ENCODE measurements at regions not wholly inside any gene's neighbourhood (a gene's known extent, or its start where the extent isn't known, plus 50 kb on each side); places are given as distances from the start of the nearest gene placed in this dataset.
"Not testable (repeated sequence)": the region's sequence is repeated elsewhere in the genome, so short reads cannot be mapped to it uniquely, and the experiment has no call there.

DNA sequence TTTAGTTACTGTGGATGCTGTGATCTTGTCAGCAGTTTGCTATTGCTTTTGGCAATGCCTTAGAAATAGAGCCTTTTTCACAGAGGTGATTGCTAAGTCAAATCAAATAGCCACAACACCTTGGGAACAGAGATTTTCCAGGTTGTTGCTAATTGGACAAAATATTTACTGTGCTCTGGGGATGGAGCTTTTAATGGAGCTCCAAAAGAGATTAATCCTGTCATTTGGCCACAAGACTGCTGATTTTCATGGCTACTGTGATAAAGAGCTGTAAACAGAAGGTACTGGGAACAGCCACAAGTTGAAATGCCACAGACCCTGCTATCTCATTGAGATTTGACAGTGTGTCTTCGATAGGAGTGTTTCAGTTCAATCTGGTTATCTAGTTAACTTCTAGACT is 1715.2 kb upstream of the ADGRL3 start:
- DNase-seq (ENCODE audit: low read depth, low spot score) = no peak

DNA sequence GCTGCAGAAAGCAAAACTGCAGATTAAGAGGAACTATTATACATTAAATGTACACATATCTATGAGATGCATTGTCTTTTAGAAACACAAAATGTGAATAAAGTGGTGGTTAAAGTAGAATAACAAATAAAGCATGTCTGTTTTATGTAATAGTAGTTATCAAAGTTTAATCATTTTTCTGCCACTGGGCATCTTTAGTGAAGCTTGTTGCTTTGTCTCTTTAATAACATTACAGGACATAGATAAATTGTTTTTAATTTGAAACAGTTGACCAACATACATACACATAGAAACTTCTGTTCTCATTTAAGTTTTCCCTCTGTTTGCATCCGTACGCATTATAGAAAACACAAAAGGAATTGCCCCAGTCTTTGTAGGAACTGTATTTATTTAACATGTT is 1700.0 kb upstream of the ADGRL3 start:
- no peak for DNase-seq (ENCODE audit: low read depth, low spot score)

DNA sequence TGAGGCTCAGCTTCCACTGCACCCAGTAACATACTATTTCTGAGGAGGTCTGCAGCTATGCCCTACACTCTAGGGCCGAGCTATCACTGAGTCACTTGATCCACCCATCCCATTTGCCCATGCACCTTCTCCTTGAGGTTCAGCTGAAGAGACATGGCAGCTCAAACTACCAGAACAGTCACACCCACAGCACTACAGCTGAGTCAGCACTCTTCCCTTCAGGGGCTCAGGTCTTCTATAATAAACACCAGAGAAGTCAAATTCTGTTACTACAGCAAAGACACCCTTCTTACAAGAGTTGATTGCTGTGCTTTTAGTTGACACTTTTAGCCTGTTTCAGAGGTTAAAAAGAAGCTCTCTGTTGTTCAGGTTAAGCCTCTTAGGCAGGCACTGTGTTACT is 1696.4 kb upstream of the ADGRL3 start:
- DNase-seq (ENCODE audit: low read depth, low spot score) = no peak

DNA sequence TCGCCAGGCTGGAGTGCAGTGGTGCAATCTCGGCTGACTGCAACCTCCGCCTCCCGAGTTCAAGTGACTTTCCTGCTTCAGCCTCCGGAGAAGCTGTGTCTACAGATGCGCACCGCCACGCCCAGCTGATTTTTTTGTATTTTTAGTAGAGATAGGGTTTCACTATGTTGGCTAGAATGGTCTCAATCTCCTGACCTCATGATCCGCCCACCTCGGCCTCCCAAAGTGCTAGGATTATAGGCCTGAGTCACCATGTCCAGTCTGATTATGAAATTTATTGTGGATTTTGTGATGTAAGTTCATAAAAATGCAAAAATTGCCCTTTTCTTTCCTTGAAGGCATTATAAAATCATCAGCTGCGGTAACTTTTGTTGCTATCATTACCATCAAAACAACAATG is 1688.3 kb upstream of the ADGRL3 start:
- DNase-seq (ENCODE audit: low read depth, low spot score) = not testable (repeated sequence)

DNA sequence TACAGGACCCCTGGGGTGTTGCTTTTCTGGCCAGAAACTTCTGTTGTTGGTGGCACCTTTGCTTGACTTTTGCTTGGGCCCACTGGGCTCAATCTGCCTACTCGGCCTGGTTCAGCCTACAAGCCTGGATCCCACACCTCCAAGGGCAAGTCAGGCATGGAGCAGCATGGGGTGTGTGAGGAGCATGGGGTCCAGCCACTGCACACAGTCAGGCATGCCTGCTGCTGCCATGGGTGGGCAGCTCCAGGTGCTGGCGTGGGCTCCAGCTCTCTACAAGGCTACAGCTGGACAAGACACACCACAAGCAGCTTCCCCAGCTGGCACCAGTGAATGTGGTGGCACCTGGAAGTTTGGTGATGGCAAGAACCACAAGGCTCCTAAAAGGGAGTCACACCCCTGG is 1683.1 kb upstream of the ADGRL3 start:
- DNase-seq (ENCODE audit: low read depth, low spot score) = no peak

DNA sequence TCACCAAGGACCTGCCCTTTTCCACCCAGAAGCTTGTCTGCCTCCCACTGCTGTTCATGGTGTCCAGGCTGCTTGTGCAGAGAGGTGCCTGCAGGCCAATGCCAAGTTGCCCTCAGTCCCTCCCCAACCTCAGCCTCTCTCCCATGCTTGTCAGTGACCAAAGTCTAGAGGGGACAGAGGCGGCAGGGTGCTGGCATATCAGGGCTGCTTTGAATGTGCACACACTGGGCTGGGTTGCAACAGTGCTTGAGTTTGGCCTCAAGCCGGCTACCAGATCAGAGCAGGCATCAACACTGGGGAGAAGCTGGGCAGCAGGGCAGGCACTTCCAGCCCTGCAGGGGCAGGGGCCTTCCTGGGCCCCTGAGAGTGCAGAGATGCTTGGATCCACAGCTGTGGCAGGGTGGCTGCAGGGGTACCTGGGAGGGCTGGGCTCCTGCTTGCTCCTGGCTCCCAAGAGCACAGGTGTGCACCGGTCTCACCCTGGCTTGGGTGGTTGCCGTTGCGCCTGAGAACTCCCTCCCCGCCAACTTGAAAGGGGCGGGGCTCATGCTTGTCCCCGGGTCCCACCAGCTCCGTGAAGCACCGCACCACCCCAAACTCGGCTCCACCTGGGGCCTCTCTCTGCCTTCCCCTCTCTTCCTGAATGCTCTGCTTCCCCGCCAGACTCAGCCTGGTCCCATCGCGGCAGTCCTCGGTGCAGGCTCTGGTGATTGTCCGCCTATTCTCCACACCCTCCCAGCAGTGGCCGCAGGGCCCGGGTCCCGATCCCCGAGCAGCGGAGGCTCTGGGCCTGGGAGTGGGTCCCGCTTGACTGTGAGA is 1681.9 kb upstream of the ADGRL3 start:
- DNase-seq (ENCODE audit: low read depth, low spot score) = no peak

DNA sequence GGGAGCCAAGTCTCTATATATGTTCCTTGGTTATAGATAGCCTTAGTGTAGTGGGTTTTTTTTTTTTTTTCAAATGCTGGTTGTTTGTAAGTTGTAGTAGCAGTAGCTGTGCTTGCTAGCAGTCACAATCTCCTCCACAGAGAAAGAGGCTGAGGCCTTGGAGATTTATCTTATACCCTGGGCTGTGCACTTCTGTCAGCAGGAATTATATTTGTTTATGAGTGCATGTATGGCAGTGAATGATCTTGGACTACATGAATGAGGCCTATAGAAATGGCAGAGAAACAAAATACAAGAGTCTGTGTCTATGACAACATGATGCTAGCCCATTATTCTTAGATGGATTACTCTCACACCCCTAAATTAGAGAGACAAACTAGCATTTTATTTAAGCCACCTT is 1674.2 kb upstream of the ADGRL3 start:
- no peak for DNase-seq (ENCODE audit: low read depth, low spot score)

DNA sequence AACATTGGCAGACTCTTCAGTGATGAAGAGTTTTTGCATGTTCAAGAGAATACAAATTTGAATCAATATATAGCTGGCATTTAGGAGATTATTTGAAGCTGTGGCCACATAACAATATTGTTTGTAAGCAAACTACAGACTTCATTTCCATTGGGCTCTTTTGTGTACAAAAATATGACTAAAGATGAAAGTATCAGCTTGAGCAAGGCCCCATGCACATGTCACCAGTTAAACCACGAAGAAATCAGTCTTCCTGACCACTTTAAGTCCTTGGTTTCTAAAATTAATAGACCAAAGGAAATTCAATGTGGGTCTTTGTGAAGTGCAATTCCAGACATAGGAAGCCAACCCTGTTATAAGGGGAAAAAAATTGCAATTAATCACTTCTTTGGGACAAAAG is 1664.6 kb upstream of the ADGRL3 start:
- no peak for DNase-seq (ENCODE audit: low read depth, low spot score)

DNA sequence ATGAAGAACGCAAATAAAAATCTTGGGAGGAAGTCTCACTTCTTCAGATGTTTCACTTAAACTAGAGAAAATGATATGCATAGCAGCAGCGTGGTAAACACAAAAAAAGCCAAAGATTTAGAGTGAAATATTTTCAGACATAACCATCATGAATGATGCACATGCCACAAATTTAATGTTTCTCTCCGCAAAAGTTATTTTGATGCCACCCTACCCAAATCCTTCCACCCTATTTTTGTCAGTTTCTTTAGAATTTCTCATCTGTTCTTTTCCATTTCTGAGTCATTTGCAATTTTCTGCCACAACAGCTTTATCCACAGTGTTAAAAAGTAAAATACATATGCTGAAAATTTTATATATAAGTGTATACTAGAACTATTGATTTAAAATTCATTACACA is 1663.7 kb upstream of the ADGRL3 start:
- no peak for DNase-seq (ENCODE audit: low read depth, low spot score)

DNA sequence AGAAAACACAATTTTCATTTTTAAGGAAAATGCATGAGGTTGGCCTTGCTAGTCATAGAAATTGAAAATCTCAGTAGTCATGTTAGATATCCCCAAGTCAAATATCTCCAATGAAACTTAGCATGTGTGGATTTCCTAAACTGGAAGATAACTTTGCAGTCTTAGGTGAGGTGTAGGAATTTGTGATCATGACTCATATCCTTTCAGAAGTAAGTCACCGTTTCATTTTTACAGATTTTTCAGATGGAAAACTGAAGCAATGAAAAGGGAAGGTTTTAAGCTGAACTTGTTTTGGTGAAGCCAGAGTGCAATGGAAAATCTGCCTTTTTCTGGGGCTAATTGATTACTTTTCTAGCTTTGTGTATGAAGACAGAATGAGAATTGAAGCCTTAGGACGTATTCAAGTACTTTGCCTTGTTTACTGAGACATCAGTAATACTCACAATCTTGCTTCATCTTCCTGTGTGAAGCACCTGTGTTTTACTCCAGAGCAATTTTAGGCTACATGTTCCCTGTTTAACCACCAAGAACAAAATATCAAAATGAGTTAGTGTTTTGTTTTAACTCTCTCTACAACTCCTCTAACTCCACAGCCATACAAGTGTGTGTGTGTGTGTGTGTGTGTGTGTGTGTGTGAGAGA is 1662.8 kb upstream of the ADGRL3 start:
- no peak for DNase-seq (ENCODE audit: low read depth, low spot score)

DNA sequence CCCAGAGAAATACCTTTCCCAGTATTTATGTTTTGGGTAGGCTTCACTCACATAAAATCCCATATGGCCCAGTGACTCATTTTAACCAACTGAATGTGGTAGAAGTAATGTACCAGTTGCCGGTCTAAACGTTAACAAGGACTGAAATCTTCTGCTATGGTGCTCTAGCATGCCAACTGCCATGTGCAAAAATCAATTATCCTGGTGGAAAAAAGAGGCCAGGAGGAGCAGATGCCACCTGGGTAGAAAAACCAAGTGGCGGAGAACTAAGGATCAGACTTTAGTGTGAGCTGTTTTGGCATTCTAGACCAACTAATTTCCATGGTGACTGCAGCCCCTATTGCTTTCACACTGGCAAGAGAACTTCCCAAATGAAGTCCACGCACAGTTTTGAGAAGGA is 1660.7 kb upstream of the ADGRL3 start:
- no peak for DNase-seq (ENCODE audit: low read depth, low spot score)

DNA sequence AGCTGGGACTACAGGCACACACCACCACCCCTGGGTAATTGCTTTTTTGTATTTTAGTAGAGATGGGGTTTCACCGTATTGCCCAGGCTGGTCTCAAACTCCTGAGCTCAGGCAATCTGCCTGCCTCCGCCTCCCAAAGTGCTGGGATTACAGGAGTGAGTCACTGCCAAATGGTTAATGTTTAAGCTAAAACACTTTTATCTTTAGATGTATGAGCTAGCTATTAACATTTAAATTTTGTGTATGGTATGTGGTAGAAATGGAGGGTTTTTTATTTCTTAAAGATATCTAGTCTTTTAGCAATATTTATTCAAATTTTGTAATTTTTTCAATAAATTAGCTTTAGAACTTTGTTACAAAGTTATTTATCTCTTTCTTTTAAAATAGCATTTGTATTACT is 1659.8 kb upstream of the ADGRL3 start:
- DNase-seq (ENCODE audit: low read depth, low spot score) = no peak

DNA sequence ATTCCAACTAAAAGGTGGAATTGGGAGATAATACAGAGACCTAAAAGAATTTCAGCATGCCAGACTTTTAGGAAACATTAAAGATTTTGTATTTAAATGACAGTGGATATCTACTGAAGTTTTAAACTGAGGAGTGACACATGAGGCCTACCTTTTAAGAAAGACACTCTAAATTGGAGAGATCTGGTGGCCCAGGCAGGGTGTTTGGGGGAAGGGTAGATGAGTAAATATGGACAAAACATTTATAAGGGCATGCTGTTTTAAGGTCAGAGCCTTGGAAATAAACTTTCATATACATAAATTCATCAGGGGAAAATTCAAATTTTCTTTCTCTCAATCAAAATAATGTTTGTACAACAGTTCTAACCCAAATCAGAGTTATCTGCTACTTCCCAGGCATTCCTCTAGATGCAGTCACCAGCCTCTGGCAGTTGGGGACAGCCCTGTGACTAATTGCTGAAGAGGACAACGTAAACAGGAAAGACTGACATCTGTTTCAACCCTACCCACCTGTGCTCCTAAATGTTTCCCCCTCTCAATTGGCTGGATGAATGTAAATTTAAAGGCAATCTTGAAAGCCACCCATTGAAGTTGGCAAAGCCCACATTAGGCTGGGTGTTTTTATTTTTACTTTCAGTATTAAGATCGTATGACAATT is 1646.9 kb upstream of the ADGRL3 start:
- DNase-seq (ENCODE audit: low read depth, low spot score) = no peak

DNA sequence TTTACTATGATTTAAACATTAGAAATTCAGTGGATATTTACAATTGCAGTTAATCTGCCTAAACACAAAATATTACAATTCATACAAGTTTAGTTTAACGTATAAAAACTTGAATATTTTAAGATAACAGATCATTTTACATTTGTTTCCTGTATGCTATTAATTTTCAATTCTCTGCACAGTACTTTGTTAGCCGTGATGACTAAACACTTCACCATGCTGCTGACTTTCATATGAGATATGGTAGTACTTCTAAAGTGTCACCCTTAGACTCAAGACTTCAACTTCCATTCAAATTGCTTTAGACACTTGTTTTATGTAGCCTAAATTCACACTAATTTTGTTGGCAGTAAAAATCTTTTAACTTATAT is 1646.4 kb upstream of the ADGRL3 start:
- DNase-seq (ENCODE audit: low read depth, low spot score) = no peak

DNA sequence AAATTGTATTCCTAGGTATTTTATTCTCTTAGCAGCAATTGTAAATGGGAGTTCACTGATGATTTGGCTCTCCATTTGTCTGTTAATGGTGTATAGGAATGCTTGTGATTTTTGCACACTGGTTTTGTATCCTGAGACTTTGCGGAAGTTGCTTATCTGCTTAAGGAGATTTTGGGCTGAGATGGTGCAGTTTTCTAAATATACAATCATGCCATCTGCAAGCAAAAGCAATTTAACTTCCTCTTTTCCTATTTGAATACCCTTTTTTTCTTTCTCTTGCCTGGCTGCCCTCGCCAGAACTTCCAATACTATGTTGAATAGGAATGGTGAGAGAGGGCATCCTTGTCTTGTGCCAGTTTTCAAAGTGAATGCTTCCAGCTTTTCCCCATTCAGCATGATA is 1643.9 kb upstream of the ADGRL3 start:
- DNase-seq (ENCODE audit: low read depth, low spot score) = not testable (repeated sequence)

DNA sequence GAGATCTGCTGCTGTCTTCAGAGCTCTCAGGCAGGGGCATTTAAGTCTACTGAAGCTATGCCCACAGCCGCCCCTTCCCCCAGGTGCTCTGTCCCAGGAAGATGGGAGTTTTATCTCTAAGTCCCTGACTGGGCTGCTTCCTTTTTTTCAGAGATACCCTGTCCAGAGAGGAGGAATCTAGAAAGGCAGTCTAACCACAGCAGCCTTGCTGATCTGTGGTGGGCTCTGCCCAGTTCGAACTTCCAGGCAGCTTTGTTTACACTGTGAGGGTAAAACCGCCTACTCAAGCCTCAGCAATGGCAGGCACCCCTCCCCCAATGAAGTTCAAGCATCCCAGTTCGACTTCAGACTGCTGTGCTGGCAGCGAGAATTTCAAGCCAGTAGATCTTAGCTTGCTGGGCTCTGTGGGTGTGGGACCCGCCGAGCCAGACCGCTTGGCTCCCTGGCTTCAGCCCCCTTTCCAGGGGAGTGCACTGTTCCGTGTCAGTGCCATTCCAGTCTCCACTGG is 1639.9 kb upstream of the ADGRL3 start:
- not testable (repeated sequence) for DNase-seq (ENCODE audit: low read depth, low spot score)

DNA sequence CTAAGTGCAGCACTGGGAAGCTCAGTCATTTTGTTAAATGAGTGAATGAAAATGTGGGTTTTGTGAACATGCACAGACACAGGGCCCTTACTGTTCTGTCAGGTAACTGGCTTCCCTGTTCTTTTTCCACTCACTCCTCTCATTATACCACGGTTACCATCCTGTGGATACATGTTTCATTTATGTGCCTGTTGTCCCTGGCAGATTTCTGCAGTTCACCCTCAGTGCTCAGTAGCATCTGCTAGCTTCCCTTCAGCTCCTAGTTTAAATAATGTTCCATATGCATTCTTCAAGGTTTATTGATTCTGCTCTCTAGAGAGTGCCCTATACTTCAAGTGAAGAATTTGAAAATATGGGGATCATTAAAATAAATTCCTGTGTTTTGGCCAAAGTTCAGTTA is 1634.3 kb upstream of the ADGRL3 start:
- DNase-seq (ENCODE audit: low read depth, low spot score) = no peak

DNA sequence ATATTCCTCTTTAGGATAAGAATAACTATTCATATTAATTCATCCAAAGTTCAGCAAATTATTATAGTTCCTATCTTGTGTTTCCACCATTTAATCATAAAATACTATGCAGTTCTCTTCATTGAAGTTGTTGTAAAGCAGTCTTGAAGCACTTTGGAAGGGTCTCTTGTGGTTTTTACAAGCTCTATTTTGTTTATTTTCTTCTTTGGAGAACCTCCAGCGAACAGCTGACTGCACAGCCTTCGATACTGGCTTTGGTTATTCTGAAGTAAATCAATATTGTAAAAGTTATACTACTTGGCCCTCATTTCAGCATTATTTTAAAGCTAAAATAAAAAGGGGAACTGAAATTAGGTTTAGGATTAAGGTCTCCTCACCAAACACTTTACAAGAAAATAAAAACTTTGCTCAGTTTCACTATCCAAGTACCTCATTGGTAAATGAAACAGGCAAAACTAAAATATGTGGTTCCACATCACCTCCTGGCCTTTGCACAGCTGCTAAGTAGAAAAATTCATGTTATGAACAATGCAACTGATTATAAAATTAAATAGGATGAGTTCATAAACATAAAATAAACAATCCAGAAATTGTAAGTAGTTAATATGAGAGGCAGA is 1629.2 kb upstream of the ADGRL3 start:
- DNase-seq (ENCODE audit: low read depth, low spot score) = no peak

DNA sequence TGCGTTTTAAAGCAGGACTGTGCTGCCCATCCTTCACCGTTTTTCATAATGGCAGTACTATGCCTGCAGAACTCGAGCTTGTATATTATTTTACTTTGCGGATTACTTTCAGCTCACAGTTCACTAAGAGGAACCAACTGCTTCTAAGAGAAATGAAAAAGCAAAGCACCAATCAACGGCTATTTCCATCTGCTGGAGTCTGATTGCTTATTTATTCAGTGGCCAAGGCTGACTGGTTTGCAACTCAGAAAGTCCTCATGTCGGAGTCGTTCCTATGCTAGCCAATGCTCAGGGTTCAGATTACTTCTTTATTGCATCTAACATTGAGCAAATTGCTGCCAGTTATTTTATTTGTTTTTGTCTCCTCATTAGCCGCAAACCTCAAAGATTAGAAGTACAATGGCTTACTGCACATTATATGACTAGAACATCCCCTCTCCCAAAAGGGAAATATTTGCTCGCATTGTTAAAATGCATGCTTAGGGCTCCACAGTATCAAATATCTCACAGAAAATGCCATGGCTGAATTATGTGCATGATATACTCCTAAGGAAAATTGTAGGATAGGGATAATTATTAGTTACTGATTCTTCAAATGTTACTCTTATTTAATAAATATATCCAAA is 1628.2 kb upstream of the ADGRL3 start:
- DNase-seq (ENCODE audit: low read depth, low spot score) = no peak

DNA sequence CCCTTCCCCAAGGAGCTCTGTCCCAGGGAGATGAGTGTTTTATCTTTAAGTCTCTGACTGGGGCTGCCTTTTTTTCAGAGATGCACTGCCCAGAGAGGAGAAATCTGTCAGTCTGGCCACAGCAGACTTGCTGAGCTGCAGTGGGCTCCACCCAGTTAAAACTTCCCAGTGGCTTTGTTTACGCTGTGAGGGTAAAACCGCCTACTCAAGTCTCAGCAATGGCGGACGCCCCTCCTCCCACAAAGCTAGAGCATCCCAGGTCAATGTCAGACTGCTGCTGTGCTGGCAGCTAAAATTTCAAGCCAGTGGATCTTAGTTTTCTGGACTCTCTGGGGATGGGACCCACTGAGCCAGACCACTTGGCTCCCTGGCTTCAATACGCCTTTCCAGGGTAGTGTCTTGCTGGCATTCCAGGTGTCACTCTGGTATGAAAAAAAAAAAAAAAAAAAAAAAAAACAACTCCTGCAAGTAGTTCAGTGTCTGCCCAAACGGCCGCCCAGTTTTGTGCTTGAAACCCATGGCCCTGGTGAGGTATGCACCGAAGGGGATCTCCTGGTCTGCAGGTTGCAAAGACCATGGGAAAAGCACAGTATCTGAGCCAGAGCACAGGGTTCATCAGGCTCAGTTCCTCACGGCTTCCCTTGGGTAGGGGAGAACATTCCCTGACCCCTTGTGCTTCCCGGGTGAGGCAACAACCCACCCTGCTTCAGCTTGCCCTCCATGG is 1616.1 kb upstream of the ADGRL3 start:
- no peak for DNase-seq (ENCODE audit: low read depth, low spot score)
